Heart right ventricle (tissue), 16 donors: ENCODE measurements at regions not wholly inside any gene's neighbourhood (a gene's known extent, or its start where the extent isn't known, plus 50 kb on each side); places are given as distances from the start of the nearest gene placed in this dataset.

ENCODE experiments used
- ATAC-seq, 8 donors: fragments of 200-7000 bp; cut with Tn5 transposase; one replicate each; pipeline ENCODE4 v1.9.1; 2020; ENCODE audit warnings: mild to moderate bottlenecking in 8 of 8, moderate library complexity in 8 of 8, moderate number of reproducible peaks in 1 of 8
- DNase-seq, 2 donors: peaks; one replicate each; pipeline ENCODE4 v3.0.0-alpha.2; 2020
- H3K27ac ChIP-seq, 10 donors: fragments of 200-600 bp; sonication (generic) in 2 of 10; one replicate each; pipeline versions ENCODE4 v1.5.0 to v1.8.0; 2020 to 2022; ENCODE audit warnings: mild to moderate bottlenecking in 3 of 10
- H3K27me3 ChIP-seq, 7 donors: fragments of 200-600 bp; one replicate each; pipeline ENCODE4 v1.8.0; 2021 to 2022; ENCODE audit warnings: mild to moderate bottlenecking in 2 of 7
- H3K36me3 ChIP-seq, 9 donors: fragments of 200-600 bp; sonication (generic) in 1 of 9; one replicate each; pipeline versions ENCODE4 v1.5.0 to v1.8.0; 2020 to 2022; ENCODE audit warnings: mild to moderate bottlenecking in 2 of 9
- H3K4me1 ChIP-seq, 9 donors: fragments of 200-600 bp; sonication (generic) in 1 of 9; one replicate each; pipeline versions ENCODE4 v1.5.0 to v1.8.0; 2020 to 2022; ENCODE audit warnings: mild to moderate bottlenecking in 4 of 9
- H3K4me3 ChIP-seq, 10 donors: fragments of 200-600 bp; sonication (generic) in 2 of 10; one replicate each; pipeline versions ENCODE4 v1.5.0 to v1.8.0; 2020 to 2022; ENCODE audit warnings: mild to moderate bottlenecking in 7 of 10, moderate library complexity in 2 of 10
- H3K9me3 ChIP-seq, 11 donors: fragments of 200-600 bp in 10 of 11; sonication (generic) in 2 of 11; one replicate each; pipeline versions ENCODE4 v1.5.0 to v1.8.0; 2013 to 2022; ENCODE audit warnings: mild to moderate bottlenecking in 2 of 11, control low read depth in 1 of 11, moderate library complexity in 1 of 11
- CTCF ChIP-seq, 9 donors: fragments of 200-600 bp; sonication (generic) in 2 of 9; IDR thresholded peaks; one replicate each; pipeline versions ENCODE4 v1.5.0 to v1.8.0; 2021 to 2022; ENCODE audit warnings: antibody characterized with exemption in 9 of 9, mild to moderate bottlenecking in 5 of 9, moderate library complexity in 1 of 9
- WGBS, 2 donors: extraction: QIAGEN DNeasy Blood & Tissue Kit; methylation state at CpG; one replicate each; pipeline ENCODE4 v1.1.7; 2013; ENCODE audit warnings: inconsistent platforms in 1 of 2; 5-methylcytosine and 5-hydroxymethylcytosine counted together
- intact Hi-C, 10 donors: fragments of 100-400 bp; cut with DNase I; formaldehyde crosslinking; loops; one replicate each; pipeline versions ENCODE4 v1.11.1 to v1.14.2; 2022
- donor health status: Arrhythmogenic right ventricular cardiomyopathy.
- donor health status: ischemic (EF 13 %, LVEDD 7.1; RV severe dilation, severe dysfunction).
- donor health status: healthy with polysubstance abuse.
- donor health status: DM: no; HTN: yes; CAD: no.
- donor health status: DM: no; HTN: no; CAD: no.
- donor health status: ischemic (EF 25% LVEDD 6.9; RV normal size, moderate dysfunction).
- donor health status: ischemic (EF 25% LVEDD 5.7; RV mildly dilated, moderate dysfunction).
- donor health status: healthy.
- donor health status: DM: yes; HTN: yes; CAD: no.
- donor health status: Ischemic cardiomyopathy.
- donor health status: ischemic (EF 35%, LVEDD 5.7; RV mildly dilated, moderate dysfunction).
- donor health status: nonischemic (EF 11% LVEDD 7.7; RV severe dilation, severe dysfunction).
- donor health status: DM: yes; HTN: yes; CAD: no.
- donor health status: PGD.
- donor health status: ischemic (EF 29% LVEDD 5.4; RV normal size, mild dysfunction).
- donor health status: nonischemic (EF 23%, LVEDD 6.1; RV moderate dilation, normal function).

- TF ChIP-seq CTCF (IDR thresholded peaks at IDR 0.05), result no peak
- intact Hi-C loops, result loop anchor here in 7 of 10 donors (5.0 kb wide), 3 partner anchors 86 to 96 kb away; no protein-coding TSS in a partner anchor
- ATAC-seq, result no peak
- Histone ChIP-seq H3K9me3 (peaks cover 0 to 68% (median 3%) of the 10 kb centered on the region in 11 donors), H3K27ac (no peak overlapping the region), H3K36me3 (no peaks in the 10 kb centered on the region), H3K4me3 (no peak overlapping the region), H3K4me1 (no peaks in the 10 kb centered on the region), H3K27me3 (no peaks in the 10 kb centered on the region)
- DNase-seq, result no peak
- WGBS, 2 donors, result 83 to 90% methylated on average over 2 of the region's 2 CpGs
Observed at GRCh38 chr12:17853054-17853453, 236.9 kb downstream of the RERGL start.

- H3K36me3 ChIP-seq, result no peaks in the 10 kb centered on the region
- DNase-seq (no peak), ATAC-seq (no peak)
- no peaks in the 10 kb centered on the region for H3K4me1 ChIP-seq
- H3K27ac ChIP-seq, result no peak overlapping the region
- WGBS, 2 donors, result 45 to 50% methylated on average over 1 of the region's 1 CpG
- intact Hi-C loops, result no loop called here
- no peak for TF ChIP-seq CTCF (IDR thresholded peaks at IDR 0.05)
- H3K4me3 ChIP-seq, result no peak overlapping the region
- no peaks in the 10 kb centered on the region for H3K27me3 ChIP-seq
- peaks cover 0 to 15% (median 0%) of the 10 kb centered on the region in 11 donors for H3K9me3 ChIP-seq
Observed at GRCh38 chr12:17841496-17841895, 248.5 kb downstream of the RERGL start.

GRCh38 chr12:17829813-17830212, 260.2 kb downstream of the RERGL start:
- intact Hi-C loops, result no loop called here
- 91 to 97% methylated on average over 1 of the region's 1 CpG for WGBS, 2 donors
- no peak for ATAC-seq
- H3K4me1 ChIP-seq, result no peaks in the 10 kb centered on the region
- H3K9me3 ChIP-seq, result peaks cover 0 to 12% (median 0%) of the 10 kb centered on the region in 11 donors
- no peak for TF ChIP-seq CTCF (IDR thresholded peaks at IDR 0.05)
- no peaks in the 10 kb centered on the region for H3K27me3 ChIP-seq
- no peak for DNase-seq
- H3K27ac ChIP-seq, result no peak overlapping the region
- no peaks in the 10 kb centered on the region for H3K36me3 ChIP-seq
- no peak overlapping the region for H3K4me3 ChIP-seq

GRCh38 chr12:17818931-17819330, 271.1 kb downstream of the RERGL start:
- intact Hi-C loops, result no loop called here
- H3K4me1 ChIP-seq, result no peaks in the 10 kb centered on the region
- DNase-seq, result no peak
- no peak overlapping the region for H3K4me3 ChIP-seq
- no peak overlapping the region for H3K27ac ChIP-seq
- H3K36me3 ChIP-seq, result no peaks in the 10 kb centered on the region
- H3K27me3 ChIP-seq, result no peaks in the 10 kb centered on the region
- ATAC-seq, result no peak
- peaks cover 0 to 49% (median 4%) of the 10 kb centered on the region in 11 donors for H3K9me3 ChIP-seq
- no peak for TF ChIP-seq CTCF (IDR thresholded peaks at IDR 0.05)
